Body of pancreas (tissue), 4 donors: ENCODE measurements at regions not wholly inside any gene's neighbourhood (a gene's known extent, or its start where the extent isn't known, plus 50 kb on each side); places are given as distances from the start of the nearest gene placed in this dataset.

Source experiments
- ATAC-seq: fragments of 150-250 bp; one replicate; pipeline ENCODE4 v1.9.1; 2016
- DNase-seq, 4 donors: peaks; one replicate each; pipeline ENCODE4 v3.0.0-alpha.2; 2019
- H3K27ac ChIP-seq, 4 donors: fragments of 200-600 bp; sonication (generic); 1 replicate in 3 of 4; 2 replicates in 1 of 4; pipeline versions ENCODE4 v1.5.1 to v1.6.1; 2016 to 2019; ENCODE audit warnings: mild to moderate bottlenecking in 1 of 4, mixed read lengths in 1 of 4, moderate library complexity in 1 of 4
- H3K27me3 ChIP-seq, 2 donors: fragments of 200-600 bp; sonication (generic); one replicate each; pipeline ENCODE4 v1.6.0; 2016; ENCODE audit warnings: mild to moderate bottlenecking in 1 of 2
- H3K36me3 ChIP-seq, 2 donors: fragments of 200-600 bp; sonication (generic); replicated peaks in 1 of 2; 2 replicates each; pipeline ENCODE4 v1.5.1; 2016; ENCODE audit warnings: low read depth in 2 of 2; ENCODE audit not compliant: insufficient read depth in 1 of 2
- H3K4me1 ChIP-seq: fragments of 200-600 bp; sonication (generic); one replicate; pipeline ENCODE4 v1.6.0; 2016
- H3K4me3 ChIP-seq, 2 donors: fragments of 200-600 bp; sonication (generic); 1 replicate in 1 of 2; 2 replicates in 1 of 2; pipeline ENCODE4 v1.5.1; 2016 to 2019
- H3K9me3 ChIP-seq, 3 donors: fragments of 200-600 bp; sonication (generic); 1 replicate in 2 of 3; 2 replicates in 1 of 3; pipeline ENCODE4 v1.5.1; 2016
- POLR2A ChIP-seq, 3 donors: fragments of 450-650 bp; IDR thresholded peaks; one replicate each; pipeline ENCODE4 v1.6.1; 2016; ENCODE audit warnings: antibody characterized with exemption in 3 of 3, mild to moderate bottlenecking in 2 of 3
- WGBS, 2 donors: methylation state at CpG; one replicate each; pipeline ENCODE4 v1.1.5; 2017; 5-methylcytosine and 5-hydroxymethylcytosine counted together
- intact Hi-C: fragments of 100-400 bp; cut with DNase I; formaldehyde crosslinking; loops from one replicate; pipeline ENCODE4 v1.15.1; 2023
- TF ChIP-seq, protein P1 (sequence below), 7 experiments: fragments of 450-650 bp in 4 of 7; fragments of 200-600 bp in 3 of 7; sonication (generic) in 3 of 7; IDR thresholded peaks; one replicate each; pipeline ENCODE4 v1.5.1; 2016 to 2019; ENCODE audit warnings: antibody characterized with exemption in 7 of 7

DNA sequence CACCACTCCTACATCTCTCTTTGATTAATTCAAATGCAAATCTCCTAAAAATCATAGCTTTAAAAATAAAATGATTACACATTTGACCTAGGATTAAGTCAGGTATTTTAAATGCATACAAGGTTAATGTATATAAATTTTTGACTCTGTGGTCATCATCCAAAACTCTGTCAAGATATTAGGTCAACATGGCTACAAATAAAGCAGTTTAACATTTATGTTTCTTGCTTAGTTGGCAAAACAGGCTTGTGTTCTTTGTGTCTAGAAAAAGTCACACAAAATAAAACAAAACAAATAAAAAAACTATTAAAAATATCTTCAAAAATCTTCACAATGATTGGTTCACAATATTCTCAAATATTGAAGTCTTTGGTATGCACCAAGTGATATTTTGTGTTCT is 473.2 kb downstream of the LRFN5 start:
- Histone ChIP-seq H3K27ac (no peak overlapping the region), H3K4me1 (no peaks in the 10 kb centered on the region), H3K9me3 (no peaks in the 10 kb centered on the region), H3K36me3 (no peaks in the 10 kb centered on the region), H3K27me3 (no peaks in the 10 kb centered on the region), H3K4me3 (no peak overlapping the region)
- intact Hi-C loops: no loop called here
- TF ChIP-seq, protein P1, sequence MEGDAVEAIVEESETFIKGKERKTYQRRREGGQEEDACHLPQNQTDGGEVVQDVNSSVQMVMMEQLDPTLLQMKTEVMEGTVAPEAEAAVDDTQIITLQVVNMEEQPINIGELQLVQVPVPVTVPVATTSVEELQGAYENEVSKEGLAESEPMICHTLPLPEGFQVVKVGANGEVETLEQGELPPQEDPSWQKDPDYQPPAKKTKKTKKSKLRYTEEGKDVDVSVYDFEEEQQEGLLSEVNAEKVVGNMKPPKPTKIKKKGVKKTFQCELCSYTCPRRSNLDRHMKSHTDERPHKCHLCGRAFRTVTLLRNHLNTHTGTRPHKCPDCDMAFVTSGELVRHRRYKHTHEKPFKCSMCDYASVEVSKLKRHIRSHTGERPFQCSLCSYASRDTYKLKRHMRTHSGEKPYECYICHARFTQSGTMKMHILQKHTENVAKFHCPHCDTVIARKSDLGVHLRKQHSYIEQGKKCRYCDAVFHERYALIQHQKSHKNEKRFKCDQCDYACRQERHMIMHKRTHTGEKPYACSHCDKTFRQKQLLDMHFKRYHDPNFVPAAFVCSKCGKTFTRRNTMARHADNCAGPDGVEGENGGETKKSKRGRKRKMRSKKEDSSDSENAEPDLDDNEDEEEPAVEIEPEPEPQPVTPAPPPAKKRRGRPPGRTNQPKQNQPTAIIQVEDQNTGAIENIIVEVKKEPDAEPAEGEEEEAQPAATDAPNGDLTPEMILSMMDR (IDR thresholded peaks at IDR 0.05): no peak
- DNase-seq (no peak), ATAC-seq (no peak)

DNA sequence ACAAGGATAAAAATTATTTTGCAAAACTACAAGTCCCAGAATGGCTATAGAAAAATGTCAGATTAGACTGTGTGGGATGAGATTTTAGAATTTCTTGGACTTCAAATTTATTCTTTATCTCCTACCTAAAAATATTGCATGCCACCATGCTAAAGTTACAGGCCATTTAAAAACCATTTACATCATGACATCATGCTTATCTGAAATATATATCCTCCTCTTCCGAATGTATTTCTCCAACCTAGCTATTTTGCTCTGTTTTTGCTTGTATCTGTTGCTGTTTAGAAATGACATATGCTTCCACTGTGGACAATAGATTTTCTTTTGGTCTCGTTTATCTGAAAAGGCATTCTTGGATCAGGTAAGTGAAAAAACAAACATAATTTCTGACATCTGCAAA is 471.7 kb downstream of the LRFN5 start:
- H3K9me3 ChIP-seq: no peaks in the 10 kb centered on the region
- intact Hi-C loops: no loop called here
- H3K4me1 ChIP-seq: no peaks in the 10 kb centered on the region
- DNase-seq (no peak), ATAC-seq (no peak)
- WGBS, 2 donors: 39 to 47% methylated on average over 2 of the region's 2 CpGs
- H3K27ac ChIP-seq: no peak overlapping the region
- TF ChIP-seq POLR2A (IDR thresholded peaks at IDR 0.05): no peak
- TF ChIP-seq, protein P1 (IDR thresholded peaks at IDR 0.05): no peak
- no peaks in the 10 kb centered on the region for H3K27me3 ChIP-seq
- no peak overlapping the region for H3K4me3 ChIP-seq
- no peaks in the 10 kb centered on the region for H3K36me3 ChIP-seq

DNA sequence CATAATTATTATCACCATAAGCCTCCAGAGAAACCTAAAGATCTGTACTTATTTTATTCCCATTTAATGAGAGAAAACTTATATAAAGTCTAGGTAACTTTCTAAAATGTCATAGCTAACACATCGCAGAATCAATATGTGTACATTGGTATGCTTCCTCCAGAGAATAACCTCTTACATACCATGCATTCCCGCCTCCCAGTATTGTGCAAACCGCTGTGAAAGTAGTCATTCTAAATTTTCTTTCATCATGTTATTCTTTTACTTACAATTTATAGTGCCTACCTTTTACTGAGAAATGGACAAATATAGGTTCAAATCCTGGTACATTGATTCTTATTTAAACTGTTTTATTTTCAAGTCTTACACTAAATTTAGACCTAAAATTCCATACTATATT is 463.4 kb downstream of the LRFN5 start:
- H3K27me3 ChIP-seq: no peaks in the 10 kb centered on the region
- TF ChIP-seq, protein P1 (IDR thresholded peaks at IDR 0.05): no peak
- no peak for TF ChIP-seq POLR2A (IDR thresholded peaks at IDR 0.05)
- H3K4me3 ChIP-seq: no peak overlapping the region
- WGBS, 2 donors: 78 to 83% methylated on average over 3 of the region's 3 CpGs
- no peak overlapping the region for H3K27ac ChIP-seq
- H3K4me1 ChIP-seq: no peaks in the 10 kb centered on the region
- H3K36me3 ChIP-seq: no peaks in the 10 kb centered on the region
- H3K9me3 ChIP-seq: no peaks in the 10 kb centered on the region
- intact Hi-C loops: no loop called here
- no peak for DNase-seq
- no peak for ATAC-seq

DNA sequence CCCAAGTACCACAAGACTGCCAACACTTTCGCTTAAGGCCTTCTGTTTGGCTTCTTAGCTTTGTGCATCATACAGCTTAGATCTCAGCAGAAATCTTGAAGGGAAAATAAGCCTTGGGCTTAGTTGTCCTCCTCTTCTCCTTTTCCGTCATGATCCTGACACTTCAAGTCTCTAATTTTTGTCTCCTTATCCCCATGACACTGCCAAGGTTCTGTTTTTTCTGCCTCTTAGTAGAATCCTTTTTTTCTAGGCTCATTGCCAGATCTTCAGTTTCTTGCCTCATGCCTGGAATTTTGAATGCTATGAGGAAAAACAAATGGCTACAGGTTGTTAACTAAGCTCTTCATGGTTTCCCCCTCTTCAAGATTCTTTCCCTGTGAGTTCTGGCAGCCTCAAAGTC is 450.4 kb downstream of the LRFN5 start:
- no peak for TF ChIP-seq POLR2A (IDR thresholded peaks at IDR 0.05)
- TF ChIP-seq, protein P1 (IDR thresholded peaks at IDR 0.05): no peak
- 53 to 80% methylated on average over 2 of the region's 2 CpGs for WGBS, 2 donors
- Histone ChIP-seq H3K9me3 (no peaks in the 10 kb centered on the region), H3K36me3 (no peaks in the 10 kb centered on the region), H3K4me1 (no peaks in the 10 kb centered on the region), H3K27me3 (no peaks in the 10 kb centered on the region), H3K4me3 (no peak overlapping the region), H3K27ac (no peak overlapping the region)
- ATAC-seq: no peak
- intact Hi-C loops: no loop called here
- no peak for DNase-seq

DNA sequence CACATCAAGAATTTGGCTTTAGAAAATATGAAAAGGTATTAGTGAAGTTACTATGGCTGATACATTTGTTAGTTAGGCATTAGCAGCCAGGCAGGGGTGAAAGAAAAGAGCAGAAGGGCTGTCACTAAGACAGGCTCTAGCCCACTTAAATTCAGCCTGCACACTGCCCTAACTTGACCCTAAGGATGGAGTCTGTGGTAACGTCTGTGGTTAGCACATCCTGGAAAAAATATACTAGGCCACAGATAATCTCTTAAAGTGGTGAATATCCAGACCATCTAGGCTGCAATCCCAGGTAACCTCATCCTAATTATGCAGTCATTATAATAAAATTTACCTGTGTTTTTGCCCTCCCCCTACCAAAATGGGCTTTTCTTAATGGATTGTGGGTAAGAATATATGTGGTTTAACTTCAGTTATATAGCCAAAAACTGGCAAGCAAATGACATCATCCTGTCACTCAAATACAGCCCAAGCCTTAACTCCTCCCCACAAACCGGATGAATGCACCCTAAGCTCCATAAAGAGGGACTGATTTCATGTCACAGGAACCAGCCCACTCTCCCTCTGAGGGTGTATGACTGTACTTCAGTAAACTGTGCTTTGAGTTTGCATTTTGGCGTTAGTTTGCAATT is 440.9 kb downstream of the LRFN5 start:
- intact Hi-C loops: no loop called here

More for the DNA sequence above, 440.9 kb downstream of the LRFN5 start:
- Histone ChIP-seq H3K4me1 (no peaks in the 10 kb centered on the region), H3K36me3 (no peaks in the 10 kb centered on the region), H3K27me3 (no peaks in the 10 kb centered on the region), H3K27ac (no peak overlapping the region), H3K9me3 (no peaks in the 10 kb centered on the region), H3K4me3 (no peak overlapping the region)
- 30 to 44% methylated on average over 3 of the region's 3 CpGs for WGBS, 2 donors
- no peak for ATAC-seq
- no peak for DNase-seq
- TF ChIP-seq, protein P1 (IDR thresholded peaks at IDR 0.05): no peak
- no peak for TF ChIP-seq POLR2A (IDR thresholded peaks at IDR 0.05)
